Gastroesophageal sphincter (tissue), 4 donors: ENCODE measurements at regions not wholly inside any gene's neighbourhood (a gene's known extent, or its start where the extent isn't known, plus 50 kb on each side); places are given as distances from the start of the nearest gene placed in this dataset.

Experiments used
- ATAC-seq: fragments of 150-250 bp; one replicate; pipeline ENCODE4 v1.9.1; 2016; ENCODE audit warnings: mild to moderate bottlenecking, moderate library complexity
- H3K27ac ChIP-seq, 4 donors: fragments of 200-600 bp; sonication (generic) in 3 of 4; 1 replicate in 3 of 4; 2 replicates in 1 of 4; pipeline ENCODE4 v1.5.1; 2016 to 2019
- H3K27me3 ChIP-seq: fragments of 200-600 bp; sonication (generic); one replicate; pipeline ENCODE4 v1.5.1; 2019
- H3K36me3 ChIP-seq, 2 donors: fragments of 200-600 bp; sonication (generic); one replicate each; pipeline ENCODE4 v1.5.1; 2019; ENCODE audit warnings: control low read depth in 1 of 2
- H3K4me1 ChIP-seq, 3 donors: fragments of 200-600 bp; sonication (generic); 1 replicate in 2 of 3; 2 replicates in 1 of 3; pipeline ENCODE4 v1.5.1; 2016 to 2019; ENCODE audit warnings: control low read depth in 2 of 3
- H3K4me3 ChIP-seq, 2 donors: fragments of 200-600 bp; sonication (generic); one replicate each; pipeline ENCODE4 v1.5.1; 2019; ENCODE audit warnings: mild to moderate bottlenecking in 1 of 2, moderate library complexity in 1 of 2
- H3K9me3 ChIP-seq, 3 donors: fragments of 200-600 bp; sonication (generic); one replicate each; pipeline ENCODE4 v1.5.1; 2017 to 2019; ENCODE audit warnings: control low read depth in 2 of 3
- CTCF ChIP-seq, 4 experiments: fragments of 200-600 bp in 2 of 4; fragments of 450-650 bp in 2 of 4; sonication (generic) in 1 of 4; IDR thresholded peaks; one replicate each; pipeline ENCODE4 v1.5.1; 2017 to 2019; ENCODE audit warnings: antibody characterized with exemption in 4 of 4, mild to moderate bottlenecking in 2 of 4, moderate library complexity in 2 of 4
- EP300 ChIP-seq: sonication (generic); formaldehyde crosslinking; IDR thresholded peaks from one replicate; pipeline ENCODE4 v1.6.1; 2017; ENCODE audit warnings: antibody characterized with exemption, mild to moderate bottlenecking
- POLR2A ChIP-seq, 2 donors: fragments of 450-650 bp; IDR thresholded peaks; one replicate each; pipeline ENCODE4 v1.6.1; 2017; ENCODE audit warnings: antibody characterized with exemption in 2 of 2, mild to moderate bottlenecking in 2 of 2, moderate library complexity in 1 of 2
- POLR2AphosphoS5 ChIP-seq: sonication (generic); formaldehyde crosslinking; IDR thresholded peaks from one replicate; pipeline ENCODE4 v1.6.1; 2017; ENCODE audit warnings: antibody characterized with exemption
- WGBS, 2 donors: methylation state at CpG; one replicate each; pipeline ENCODE4 v1.1.5; 2018; ENCODE audit warnings: low coverage in 1 of 2; 5-methylcytosine and 5-hydroxymethylcytosine counted together

- 76 to 81% methylated on average over 12 of the region's 17 CpGs for WGBS, 2 donors
- no peaks in the 10 kb centered on the region for H3K36me3 ChIP-seq
- no peak overlapping the region for H3K27ac ChIP-seq
- TF ChIP-seq EP300 (no peak), CTCF (IDR thresholded peaks at IDR 0.05) (no peak), POLR2AphosphoS5 (no peak), POLR2A (IDR thresholded peaks at IDR 0.05) (no peak)
- H3K4me3 ChIP-seq, result no peak overlapping the region
- H3K9me3 ChIP-seq, result no peaks in the 10 kb centered on the region
- no peak for ATAC-seq
- no peaks in the 10 kb centered on the region for H3K4me1 ChIP-seq
- H3K27me3 ChIP-seq, result peaks cover 56% of the 10 kb centered on the region
These were observed 104.0 kb upstream of the ACTRT2 start for GRCh38 chr1:2917284-2917683.

- 88 to 100% methylated on average over 2 to 8 of the region's 16 CpGs for WGBS, 2 donors
- Histone ChIP-seq H3K36me3 (no peaks in the 10 kb centered on the region), H3K27me3 (peaks cover 58% of the 10 kb centered on the region), H3K4me1 (no peaks in the 10 kb centered on the region), H3K9me3 (no peaks in the 10 kb centered on the region), H3K27ac (no peak overlapping the region), H3K4me3 (no peak overlapping the region)
- ATAC-seq, result no peak
- no peak for TF ChIP-seq POLR2A (IDR thresholded peaks at IDR 0.05)
- TF ChIP-seq EP300, result no peak
- TF ChIP-seq CTCF (IDR thresholded peaks at IDR 0.05), result no peak
- TF ChIP-seq POLR2AphosphoS5, result no peak
These were observed 102.8 kb upstream of the ACTRT2 start for GRCh38 chr1:2918441-2918840.

- H3K27ac ChIP-seq, result no peak overlapping the region
- 80% methylated on average over 2 of the region's 17 CpGs; no CpG with 5 or more reads in 1 of the 2 donors for WGBS, 2 donors
- H3K4me1 ChIP-seq, result no peaks in the 10 kb centered on the region
- peaks cover 64% of the 10 kb centered on the region for H3K27me3 ChIP-seq
- no peaks in the 10 kb centered on the region for H3K36me3 ChIP-seq
- H3K9me3 ChIP-seq, result no peaks in the 10 kb centered on the region
- no peak overlapping the region for H3K4me3 ChIP-seq
- TF ChIP-seq EP300 (no peak), POLR2A (IDR thresholded peaks at IDR 0.05) (no peak), CTCF (IDR thresholded peaks at IDR 0.05) (no peak), POLR2AphosphoS5 (no peak)
- ATAC-seq, result no peak
These were observed 101.4 kb upstream of the ACTRT2 start for GRCh38 chr1:2919841-2920240.

- no peaks in the 10 kb centered on the region for H3K36me3 ChIP-seq
- no peaks in the 10 kb centered on the region for H3K4me1 ChIP-seq
- H3K4me3 ChIP-seq, result no peak overlapping the region
- H3K9me3 ChIP-seq, result no peaks in the 10 kb centered on the region
- H3K27ac ChIP-seq, result no peak overlapping the region
- ATAC-seq, result no peak
- H3K27me3 ChIP-seq, result peaks cover 70% of the 10 kb centered on the region
- 80% methylated on average over 1 of the region's 14 CpGs; no CpG with 5 or more reads in 1 of the 2 donors for WGBS, 2 donors
- no peak for TF ChIP-seq CTCF (IDR thresholded peaks at IDR 0.05)
- TF ChIP-seq POLR2AphosphoS5, result no peak
- no peak for TF ChIP-seq POLR2A (IDR thresholded peaks at IDR 0.05)
- TF ChIP-seq EP300, result no peak
These were observed 100.7 kb upstream of the ACTRT2 start for GRCh38 chr1:2920421-2921015.

- TF ChIP-seq CTCF (IDR thresholded peaks at IDR 0.05) (peak in 3 of 4 experiments; percentile 45 to 53 (median 53)), POLR2A (IDR thresholded peaks at IDR 0.05) (no peak), EP300 (no peak)
- no peak for ATAC-seq
- H3K4me1 ChIP-seq, result peaks cover 0 to 6% (median 0%) of the 10 kb centered on the region in 3 donors
- no peak overlapping the region for H3K4me3 ChIP-seq
- peaks cover 78% of the 10 kb centered on the region for H3K27me3 ChIP-seq
- H3K9me3 ChIP-seq, result no peaks in the 10 kb centered on the region
- WGBS, 2 donors, result 46 to 48% methylated on average over 4 to 5 of the region's 27 CpGs
- no peaks in the 10 kb centered on the region for H3K36me3 ChIP-seq
- no peak overlapping the region for H3K27ac ChIP-seq
These were observed 99.1 kb upstream of the ACTRT2 start for GRCh38 chr1:2921970-2922686.
